Hematopoietic multipotent progenitor cell treated with erythropoietin and hydrocortisone succinate and interleukin-3 and kit ligand, for 17 days (in vitro differentiated cells): ENCODE measurements at regions not wholly inside any gene's neighbourhood (a gene's known extent, or its start where the extent isn't known, plus 50 kb on each side); places are given as distances from the start of the nearest gene placed in this dataset.
A peak's percentile ranks its signal among the peaks of the same experiment; 100 is the strongest.
"Not testable (repeated sequence)": the region's sequence is repeated elsewhere in the genome, so short reads cannot be mapped to it uniquely, and the experiment has no call there.

Experiments used
- DNase-seq: peaks from one replicate; pipeline ENCODE4 v3.0.0-alpha.2; 2015; ENCODE audit warnings: low spot score

- no peak for DNase-seq
Measured at GRCh38 chr13:30520571-30520970, 54.8 kb upstream of the HMGB1 start.

GRCh38 chr13:30523211-30523610 lies 57.5 kb upstream of the HMGB1 start:
- DNase-seq = no peak

GRCh38 chr13:30523817-30524216 lies 58.1 kb upstream of the HMGB1 start:
- not testable (repeated sequence) for DNase-seq

- DNase-seq = not testable (repeated sequence)
Measured at GRCh38 chr13:30525212-30525611, 59.5 kb upstream of the HMGB1 start.

GRCh38 chr13:30526612-30527495 lies 61.1 kb upstream of the HMGB1 start:
- no peak for DNase-seq

- no peak for DNase-seq
Measured at GRCh38 chr13:30529085-30529834, 63.5 kb upstream of the HMGB1 start.

- DNase-seq = no peak
Measured at GRCh38 chr13:30535046-30535445, 69.3 kb upstream of the HMGB1 start.

GRCh38 chr13:30545320-30545719 lies 72.4 kb upstream of the USPL1 start:
- DNase-seq = no peak

GRCh38 chr13:30548046-30548445 lies 69.7 kb upstream of the USPL1 start:
- DNase-seq = not testable (repeated sequence)

- peak; percentile 55 for DNase-seq
Measured at GRCh38 chr13:30551189-30551588, 66.5 kb upstream of the USPL1 start.

- DNase-seq = no peak
Measured at GRCh38 chr13:30552567-30552966, 65.2 kb upstream of the USPL1 start.

- no peak for DNase-seq
Measured at GRCh38 chr13:30559274-30559673, 58.4 kb upstream of the USPL1 start.

- DNase-seq = no peak
Measured at GRCh38 chr13:30560212-30560611, 57.5 kb upstream of the USPL1 start.

- DNase-seq = no peak
Measured at GRCh38 chr13:30561511-30561910, 56.2 kb upstream of the USPL1 start.

GRCh38 chr13:30564489-30564888 lies 53.2 kb upstream of the USPL1 start:
- DNase-seq = no peak

- no peak for DNase-seq
Measured at GRCh38 chr13:30565658-30566057, 52.1 kb upstream of the USPL1 start.

GRCh38 chr13:30567072-30567471 lies 50.6 kb upstream of the USPL1 start:
- no peak for DNase-seq
